Urothelium cell line (cell line): ENCODE measurements at regions not wholly inside any gene's neighbourhood (a gene's known extent, or its start where the extent isn't known, plus 50 kb on each side); places are given as distances from the start of the nearest gene placed in this dataset.

ENCODE experiments used
- DNase-seq: peaks from one replicate; pipeline ENCODE4 v3.0.0; 2011; ENCODE audit warnings: low spot score, mixed read lengths
- FAIRE-seq: peaks from 2 replicates; lab custom pipeline; 2011; peaks lifted over from hg19 to GRCh38; lab: Jason Lieb, UNC

DNA sequence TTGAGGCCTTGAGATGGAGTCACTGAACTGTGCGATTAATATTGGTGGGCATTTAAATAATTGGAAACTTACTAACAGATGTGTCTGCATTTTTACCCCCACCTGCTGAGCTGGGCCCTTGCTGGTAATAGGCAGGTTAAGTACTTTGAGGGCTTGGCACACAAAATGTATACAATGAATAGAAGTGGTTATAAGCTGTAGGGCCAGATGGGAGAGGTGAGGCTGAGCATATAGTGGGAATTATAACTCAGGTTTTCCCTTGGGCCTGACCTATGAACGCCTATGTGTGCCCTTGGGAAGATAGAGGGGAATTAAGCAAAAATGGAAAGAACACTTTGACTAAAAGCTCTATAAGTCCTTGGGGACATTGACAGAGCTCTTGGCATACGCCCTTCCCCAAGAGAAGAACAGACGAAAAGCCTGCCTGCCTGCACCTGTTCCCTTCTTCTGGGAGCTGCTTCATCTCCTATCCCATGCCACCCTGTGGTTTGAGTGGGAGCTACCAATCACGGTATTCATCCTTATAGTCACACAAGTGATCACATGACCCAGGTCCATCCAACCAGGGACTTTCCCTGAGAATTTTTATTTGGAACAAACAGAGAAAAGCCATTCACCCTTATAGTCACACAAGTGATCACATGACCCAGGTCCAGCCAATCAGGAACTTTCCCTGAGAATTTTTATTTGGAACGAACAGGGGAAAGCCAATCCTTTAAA is 260.7 kb upstream of the CSF3R start:
- FAIRE-seq (no peak), DNase-seq (no peak)

- no peak for DNase-seq
- FAIRE-seq, result no peak
Observed at GRCh38 chr1:36741066-36741465, 258.4 kb upstream of the CSF3R start.

- FAIRE-seq, result no peak
- DNase-seq, result no peak
Observed at GRCh38 chr1:36740446-36740845, 257.7 kb upstream of the CSF3R start.

DNA sequence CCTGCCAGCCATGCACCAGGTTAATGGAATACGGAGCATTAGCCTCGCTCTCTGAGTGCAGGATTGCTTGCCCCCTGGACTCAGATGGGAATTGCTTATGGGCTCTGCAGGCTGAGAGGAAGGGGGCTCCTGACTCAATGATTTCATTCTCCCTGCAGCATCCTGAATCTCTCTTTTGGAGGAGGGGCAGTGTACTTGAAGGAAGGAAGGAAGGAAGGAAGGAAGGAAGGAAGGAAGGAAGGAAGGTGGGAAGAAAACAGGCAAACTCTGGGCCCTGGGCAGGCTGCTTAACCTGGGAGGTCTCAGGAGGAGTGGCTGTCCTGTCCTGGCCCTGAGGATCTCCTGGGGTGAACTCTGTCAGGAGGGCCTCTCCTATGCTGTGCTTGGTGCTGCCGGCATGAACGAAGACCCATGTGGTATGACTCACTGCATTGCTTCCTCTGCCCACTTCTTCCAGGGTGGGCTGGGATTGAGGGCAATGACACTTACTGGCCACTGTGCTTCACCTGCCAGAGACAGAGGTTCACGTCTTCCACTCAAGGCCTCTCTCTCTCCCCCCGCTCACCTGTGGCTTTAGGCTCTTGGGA is 257.1 kb upstream of the CSF3R start:
- FAIRE-seq, result no peak
- no peak for DNase-seq

- no peak for FAIRE-seq
- no peak for DNase-seq
Observed at GRCh38 chr1:36738245-36738644, 255.5 kb upstream of the CSF3R start.

DNA sequence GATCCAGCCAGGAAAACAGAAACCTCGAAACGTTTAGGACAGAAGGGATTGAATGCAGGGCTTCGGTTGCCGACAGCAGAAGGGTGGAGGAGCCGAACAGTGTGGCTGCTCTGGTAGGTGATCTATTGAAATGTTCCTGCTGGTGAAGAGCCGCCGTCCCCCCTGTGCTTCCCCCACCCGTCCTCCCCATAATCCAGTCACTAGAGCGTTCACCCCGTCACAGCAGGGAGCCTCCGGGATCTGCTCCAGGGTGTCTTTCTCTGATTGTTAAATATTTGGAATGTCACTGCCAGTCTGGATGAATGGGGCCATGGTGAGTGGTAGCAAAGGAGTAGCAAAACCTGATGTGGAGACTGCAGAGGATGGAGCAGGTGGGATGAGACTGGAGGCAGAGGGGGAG is 255.1 kb upstream of the CSF3R start:
- FAIRE-seq (no peak), DNase-seq (no peak)

- DNase-seq (no peak), FAIRE-seq (no peak)
Observed at GRCh38 chr1:36737038-36737555, 254.4 kb upstream of the CSF3R start.

DNA sequence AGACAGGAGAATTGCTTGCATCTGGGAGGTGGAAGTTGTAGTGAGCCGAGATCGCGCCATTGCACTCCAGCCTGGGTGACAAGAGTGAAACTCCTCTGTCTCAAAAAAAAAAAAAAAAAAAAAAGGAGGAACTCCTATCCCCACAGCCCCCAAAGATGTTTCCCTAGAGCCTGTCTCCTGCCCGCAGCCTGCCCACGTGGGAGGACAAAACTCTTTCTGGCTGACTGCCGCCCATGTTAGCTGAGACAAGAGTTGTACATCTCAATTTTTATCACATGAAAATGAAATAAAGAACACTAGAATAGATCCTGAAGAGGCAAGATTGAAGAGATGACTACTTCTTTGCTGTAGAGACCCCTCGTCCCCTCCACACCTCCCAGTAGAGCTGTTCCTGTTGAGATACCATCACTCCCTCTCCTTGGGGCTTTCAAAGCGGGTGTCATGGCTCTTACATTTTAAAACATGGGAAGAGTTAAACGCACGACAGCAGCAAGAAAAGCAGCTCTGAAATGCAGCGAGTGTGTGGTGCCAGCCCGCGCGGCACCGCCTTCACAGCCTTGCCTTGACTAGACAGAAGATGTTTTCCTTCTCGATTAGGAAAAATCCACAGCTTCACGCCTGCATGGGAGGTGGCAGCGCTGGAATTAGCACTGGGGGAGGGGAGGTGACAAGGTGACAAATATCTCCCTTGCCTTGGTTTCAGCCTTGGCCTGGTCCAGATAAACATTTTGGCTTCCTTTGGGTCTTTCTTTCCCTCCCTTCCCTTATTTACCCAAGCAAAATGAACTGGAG is 253.4 kb upstream of the CSF3R start:
- no peak for FAIRE-seq

GRCh38 chr1:36735436-36735835 is 252.7 kb upstream of the CSF3R start:
- FAIRE-seq (no peak), DNase-seq (no peak)

More for the DNA sequence above, 253.4 kb upstream of the CSF3R start:
- DNase-seq, result no peak

- no peak for FAIRE-seq
Observed at GRCh38 chr1:36734356-36734755, 251.6 kb upstream of the CSF3R start.

GRCh38 chr1:36733748-36734147 is 251.0 kb upstream of the CSF3R start:
- no peak for DNase-seq
- no peak for FAIRE-seq

More at GRCh38 chr1:36734356-36734755, 251.6 kb upstream of the CSF3R start:
- DNase-seq, result no peak

- FAIRE-seq, result no peak
- no peak for DNase-seq
Observed at GRCh38 chr1:36732015-36732356, 249.3 kb upstream of the CSF3R start.

- no peak for DNase-seq
- no peak for FAIRE-seq
Observed at GRCh38 chr1:36731226-36732014, 248.7 kb upstream of the CSF3R start.

DNA sequence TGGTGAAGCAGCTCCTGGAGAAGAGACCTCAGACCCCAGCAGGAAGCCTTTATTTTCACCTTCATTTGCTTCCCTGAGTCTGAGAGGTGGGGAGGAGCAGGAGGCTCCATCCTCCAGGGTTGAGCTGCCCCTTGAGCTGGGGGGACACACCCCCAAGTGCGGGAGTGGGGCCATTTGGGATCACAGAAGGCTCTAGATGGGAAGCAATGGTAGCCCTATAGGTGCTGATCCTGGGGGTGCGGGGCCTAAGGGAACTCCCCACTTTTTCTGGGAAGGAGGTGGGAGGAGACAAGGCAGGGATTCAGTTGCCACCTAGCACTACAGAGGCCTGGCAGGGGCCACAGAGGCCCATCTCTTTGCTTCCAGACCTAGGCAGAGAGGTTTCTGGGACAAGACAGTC is 247.9 kb upstream of the CSF3R start:
- no peak for DNase-seq
- no peak for FAIRE-seq

DNA sequence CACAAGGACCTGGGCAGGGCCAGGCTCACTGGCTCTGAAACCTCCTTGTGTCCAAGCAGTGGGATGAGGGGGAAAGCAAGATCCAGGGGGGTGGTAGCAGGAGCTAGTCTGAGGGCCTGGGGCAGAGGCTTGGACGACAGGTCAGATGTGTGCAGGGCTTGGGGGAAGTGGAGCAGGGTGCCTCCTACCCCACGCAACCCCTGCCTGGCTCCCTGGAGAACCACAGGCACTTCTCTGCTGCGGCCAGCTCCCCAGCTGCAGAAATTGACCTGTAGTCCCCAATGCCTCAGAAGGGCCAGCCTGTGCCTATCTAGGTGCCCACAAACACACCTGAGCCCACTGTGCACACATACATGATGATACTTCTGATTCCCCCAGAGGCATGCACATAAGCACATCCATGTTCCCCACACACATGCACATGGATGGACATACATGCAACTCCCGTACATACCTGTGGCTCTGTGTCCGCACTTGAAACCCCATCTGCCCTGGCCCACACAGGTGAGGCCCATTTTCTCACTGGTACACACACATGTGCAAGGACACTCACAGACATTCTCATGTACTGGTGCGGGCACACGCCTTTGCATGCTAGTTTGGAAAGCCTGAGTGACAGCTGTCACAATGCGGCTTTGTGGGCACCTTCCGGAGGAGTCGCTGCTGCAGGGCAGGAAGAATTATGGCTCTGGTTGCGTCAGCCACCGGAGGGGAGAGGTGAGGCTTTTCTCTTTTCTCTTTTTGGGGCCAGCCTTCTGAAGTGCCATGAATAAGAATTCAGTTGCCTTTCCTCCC is 247.2 kb upstream of the CSF3R start:
- FAIRE-seq, result peak; percentile 44
- DNase-seq, result no peak

DNA sequence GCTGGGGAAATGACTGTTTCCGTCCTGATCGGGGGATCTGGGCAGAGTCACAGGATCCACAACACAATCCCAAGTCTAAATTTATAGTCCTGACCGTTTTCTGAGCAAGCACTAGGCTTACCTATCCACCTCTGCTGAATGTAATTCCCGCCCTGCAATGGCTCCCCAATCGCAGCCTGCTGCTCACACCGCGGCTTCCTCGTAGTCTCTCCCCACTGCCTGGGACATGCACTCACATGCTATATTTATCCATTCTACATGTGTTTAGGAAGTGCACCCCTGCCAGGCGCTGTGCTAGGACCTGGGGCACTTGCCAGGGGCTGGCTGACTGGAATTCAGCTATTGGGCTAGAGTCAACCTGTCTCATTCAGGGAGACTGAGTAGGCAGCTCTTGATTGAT is 246.6 kb upstream of the CSF3R start:
- FAIRE-seq (no peak), DNase-seq (no peak)

- FAIRE-seq, result no peak
- no peak for DNase-seq
Observed at GRCh38 chr1:36728846-36729245, 246.1 kb upstream of the CSF3R start.

- DNase-seq (no peak), FAIRE-seq (no peak)
Observed at GRCh38 chr1:36728051-36728450, 245.3 kb upstream of the CSF3R start.

DNA sequence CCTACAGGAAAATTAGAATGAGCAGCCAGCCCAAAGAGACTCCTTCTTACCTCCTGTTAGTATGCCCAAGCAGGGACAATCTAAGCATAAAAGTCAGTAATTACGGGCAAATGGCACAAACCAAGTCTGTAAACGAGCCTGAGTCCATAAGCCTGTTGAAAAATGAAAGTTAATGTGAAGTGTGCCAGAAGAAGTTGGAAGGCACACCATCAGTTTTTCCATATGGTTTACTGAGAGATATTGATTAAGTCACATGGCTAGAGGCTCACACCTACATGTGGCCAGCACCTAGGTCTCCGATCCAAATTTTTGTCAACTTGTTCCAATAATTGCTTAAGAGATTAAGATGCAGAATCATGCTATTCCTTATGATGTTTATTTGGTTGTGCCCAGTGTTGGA is 242.4 kb upstream of the CSF3R start:
- no peak for DNase-seq
- FAIRE-seq, result no peak

- no peak for FAIRE-seq
- no peak for DNase-seq
Observed at GRCh38 chr1:36723813-36724212, 241.1 kb upstream of the CSF3R start.
